Stimulated activated CD4-positive, alpha-beta T cell treated with anti-CD3 and anti-CD28 coated beads, Interleukin-12 subunit alpha, Interleukin-12 subunit beta, amount 100 ng/mL, for 4 hours (primary cell): ENCODE measurements at regions not wholly inside any gene's neighbourhood (a gene's known extent, or its start where the extent isn't known, plus 50 kb on each side); places are given as distances from the start of the nearest gene placed in this dataset.
"Not testable (repeated sequence)": the region's sequence is repeated elsewhere in the genome, so short reads cannot be mapped to it uniquely, and the experiment has no call there.

ENCODE experiments used
- DNase-seq: peaks from one replicate; pipeline ENCODE4 v3.0.0-alpha.2; 2020

DNA sequence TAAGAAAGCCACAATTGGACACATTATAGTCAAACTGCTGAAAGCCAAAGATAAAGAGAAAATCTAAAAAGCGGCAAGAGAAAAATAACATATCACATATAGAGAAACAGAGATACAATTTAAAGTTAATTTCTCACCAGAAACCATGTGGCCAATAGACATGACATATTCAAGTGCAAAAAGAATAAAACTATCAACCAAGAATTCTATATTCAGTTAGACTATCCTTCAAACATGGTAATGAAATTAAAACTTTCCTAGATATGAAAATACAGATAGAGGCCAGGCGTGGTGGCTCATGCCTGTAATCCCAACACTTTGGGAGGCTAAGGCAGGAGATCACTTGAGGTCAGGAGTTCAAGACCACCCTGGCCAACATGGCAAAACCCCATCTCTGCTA lies 129.1 kb upstream of the RNF32 start:
- no peak for DNase-seq

DNA sequence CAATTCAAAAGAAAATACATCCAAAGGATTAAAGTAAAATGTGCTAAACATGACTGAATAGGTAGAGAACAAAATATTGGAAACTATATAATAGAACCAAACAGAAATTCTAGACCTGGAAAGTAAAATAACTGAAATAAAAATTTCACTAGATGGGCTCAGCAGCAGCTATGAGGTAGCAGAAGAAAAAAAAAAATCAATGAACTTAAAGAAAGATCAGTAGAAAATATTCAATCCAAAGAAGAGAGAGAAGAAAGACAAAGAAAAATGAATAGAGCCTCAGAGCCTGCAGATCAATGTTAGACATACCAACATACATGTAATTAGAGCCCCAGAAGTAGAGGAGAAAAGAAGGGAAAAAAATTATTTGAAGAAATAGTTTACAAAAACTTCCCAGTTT lies 129.6 kb upstream of the RNF32 start:
- no peak for DNase-seq

DNA sequence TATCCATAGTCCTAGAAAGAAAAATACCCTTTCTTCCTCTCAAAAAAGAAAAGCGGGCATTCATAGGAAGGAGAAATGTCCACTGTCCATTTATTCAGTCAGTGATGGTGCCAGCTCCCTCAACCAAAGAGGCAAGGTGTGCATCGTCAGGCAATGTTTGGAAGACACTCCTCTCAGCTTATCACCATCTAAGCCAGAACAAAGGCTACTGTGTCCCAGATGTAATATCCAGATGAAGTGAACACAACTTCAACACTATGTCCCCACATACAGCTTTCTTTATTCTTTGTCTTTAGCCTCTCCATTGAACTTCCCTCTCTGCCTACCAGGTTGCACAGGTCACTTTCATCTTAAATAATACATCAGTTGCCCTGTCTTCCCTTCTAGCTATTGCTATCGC lies 131.4 kb upstream of the RNF32 start:
- DNase-seq: no peak

DNA sequence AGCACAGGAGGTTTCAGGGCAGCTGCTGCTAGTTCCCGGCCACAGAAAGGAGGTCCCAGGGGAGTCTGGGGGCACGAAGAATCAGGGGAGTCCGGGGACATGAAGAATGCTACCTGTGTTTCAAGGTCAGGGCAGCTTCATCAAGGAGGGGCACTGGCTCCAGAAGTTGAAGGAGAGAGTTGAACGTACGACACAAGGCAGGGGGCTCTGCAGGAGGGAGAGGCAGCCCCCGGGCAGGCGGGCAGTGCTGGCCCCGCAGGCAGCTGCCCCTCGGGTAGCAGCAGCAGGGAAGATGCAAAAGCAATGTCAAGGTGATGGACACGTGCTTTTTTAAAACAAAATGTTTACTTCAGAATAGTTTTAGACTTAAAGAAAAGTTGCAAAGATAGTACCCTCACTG lies 134.7 kb upstream of the RNF32 start:
- no peak for DNase-seq

DNA sequence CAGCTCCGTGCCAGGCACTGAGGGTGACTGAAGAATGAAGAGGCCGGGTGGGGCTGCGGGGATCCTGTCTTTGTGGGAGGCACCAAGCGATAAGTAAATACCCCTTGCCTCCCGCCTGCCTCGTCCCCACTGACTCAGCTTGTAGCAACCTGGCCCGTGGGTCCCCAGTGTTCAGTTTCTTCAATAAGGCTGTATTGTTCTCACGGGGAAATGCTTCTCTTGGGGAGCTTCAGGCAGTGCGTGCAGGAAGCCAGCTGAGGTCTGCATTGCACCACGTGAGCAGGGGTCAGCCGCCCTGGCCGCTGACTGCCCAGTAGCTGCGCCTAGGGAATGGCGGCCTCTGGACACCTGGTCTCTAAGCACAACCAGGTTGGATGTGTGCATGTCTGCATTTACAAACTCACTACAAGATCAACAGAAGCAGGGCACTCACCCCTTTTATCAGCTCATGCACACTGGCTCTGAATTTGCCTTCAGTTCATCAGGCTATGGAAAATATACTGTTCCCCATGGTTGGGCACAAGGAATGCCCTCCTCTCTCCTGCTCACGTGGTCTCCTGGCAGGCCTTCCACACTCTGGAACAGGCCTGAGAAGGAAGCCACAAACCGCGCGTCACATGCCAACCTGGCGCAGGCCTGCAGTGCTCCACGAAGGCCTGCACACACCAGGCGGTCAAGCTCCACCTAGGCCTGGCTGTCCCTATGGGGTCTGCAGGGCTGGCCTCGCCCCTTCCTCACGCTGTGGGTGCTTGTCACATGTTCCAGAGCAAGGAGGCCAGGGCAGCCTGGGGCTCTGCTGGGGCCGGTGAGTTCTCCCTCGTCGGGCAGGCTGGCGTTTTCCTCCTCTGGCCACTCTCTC lies 135.7 kb upstream of the RNF32 start:
- no peak for DNase-seq

DNA sequence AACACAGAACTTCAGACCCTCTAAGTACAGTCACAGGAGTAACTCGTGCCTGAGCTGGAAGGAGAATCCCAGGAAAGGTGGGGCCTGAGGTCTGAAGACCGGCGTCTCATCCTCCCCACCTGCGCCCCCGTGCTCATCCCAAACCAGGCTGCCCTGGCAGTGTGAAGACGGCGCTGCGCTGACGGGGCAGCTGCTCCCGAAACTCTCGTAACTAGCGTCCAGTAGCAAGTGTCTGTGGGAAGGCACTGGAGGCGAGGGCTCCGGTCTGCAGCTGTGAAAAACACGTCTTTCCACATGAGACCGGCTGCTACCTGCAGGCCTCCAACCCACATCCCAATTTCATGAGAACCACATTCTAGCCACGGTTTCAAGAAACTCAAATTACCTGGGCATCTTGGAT lies 136.6 kb upstream of the RNF32 start:
- DNase-seq: no peak

DNA sequence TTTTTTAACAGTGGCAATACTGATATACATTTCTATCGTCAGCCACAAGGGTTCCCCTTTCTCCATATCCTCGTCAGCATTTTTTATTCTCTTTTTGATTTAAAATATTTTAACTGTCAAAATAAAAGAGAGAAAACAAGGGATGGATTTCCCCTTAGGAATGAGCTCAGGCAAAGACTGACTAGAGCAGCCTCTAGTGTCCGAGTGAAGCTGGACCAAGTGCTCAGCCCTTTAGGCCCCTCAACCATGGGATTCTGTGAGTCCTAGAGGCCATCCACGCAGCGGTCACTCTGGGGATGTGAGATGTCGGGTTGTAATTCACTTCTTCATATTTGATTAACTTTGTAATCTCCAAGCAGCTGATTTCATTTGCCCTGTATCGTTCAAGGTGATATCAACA lies 137.4 kb upstream of the RNF32 start:
- no peak for DNase-seq

DNA sequence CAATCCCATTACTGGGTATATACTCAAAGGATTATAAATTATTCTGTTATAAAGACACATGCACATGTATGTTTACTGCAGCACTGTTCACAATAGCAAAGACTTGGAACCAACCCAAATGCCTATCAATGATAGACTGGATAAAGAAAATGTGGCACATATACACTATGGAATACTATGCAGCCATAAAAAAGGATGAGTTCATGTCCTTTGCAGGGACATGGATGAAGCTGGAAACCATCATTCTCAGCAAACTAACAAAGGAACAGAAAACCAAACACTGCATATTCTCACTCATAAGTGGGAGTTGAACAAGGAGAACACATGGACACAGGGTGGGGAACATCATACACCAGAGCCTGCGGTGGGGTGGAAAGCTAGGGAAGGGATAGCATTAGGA lies 138.8 kb upstream of the RNF32 start:
- DNase-seq: not testable (repeated sequence)

DNA sequence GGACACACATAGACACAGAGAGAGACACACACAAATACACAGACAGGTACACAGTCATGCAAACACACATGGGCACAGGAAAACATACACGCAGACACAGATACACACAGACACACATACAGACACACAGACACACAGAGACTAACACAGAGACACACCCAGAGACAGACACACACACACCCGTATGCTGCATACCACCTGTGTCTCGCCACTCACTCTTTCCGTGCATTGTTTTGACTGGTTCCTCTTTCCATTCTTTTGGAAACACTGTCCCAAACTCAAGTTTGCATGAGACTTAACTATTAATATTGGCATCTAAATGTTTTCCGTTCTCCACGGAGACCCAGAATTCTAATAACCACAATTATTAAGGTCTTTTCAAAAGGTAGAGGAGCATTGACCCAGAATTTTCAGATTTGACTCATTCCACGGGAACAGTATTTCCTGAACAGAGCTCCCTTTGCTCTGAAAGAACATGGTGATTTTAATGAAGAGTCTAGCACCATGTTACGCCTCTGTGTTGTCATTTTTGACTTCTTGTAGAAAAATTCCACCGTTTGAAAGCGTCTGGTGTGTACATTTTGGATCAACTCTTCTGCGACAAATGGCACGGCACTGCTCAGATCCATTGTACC lies 141.2 kb upstream of the RNF32 start:
- no peak for DNase-seq

DNA sequence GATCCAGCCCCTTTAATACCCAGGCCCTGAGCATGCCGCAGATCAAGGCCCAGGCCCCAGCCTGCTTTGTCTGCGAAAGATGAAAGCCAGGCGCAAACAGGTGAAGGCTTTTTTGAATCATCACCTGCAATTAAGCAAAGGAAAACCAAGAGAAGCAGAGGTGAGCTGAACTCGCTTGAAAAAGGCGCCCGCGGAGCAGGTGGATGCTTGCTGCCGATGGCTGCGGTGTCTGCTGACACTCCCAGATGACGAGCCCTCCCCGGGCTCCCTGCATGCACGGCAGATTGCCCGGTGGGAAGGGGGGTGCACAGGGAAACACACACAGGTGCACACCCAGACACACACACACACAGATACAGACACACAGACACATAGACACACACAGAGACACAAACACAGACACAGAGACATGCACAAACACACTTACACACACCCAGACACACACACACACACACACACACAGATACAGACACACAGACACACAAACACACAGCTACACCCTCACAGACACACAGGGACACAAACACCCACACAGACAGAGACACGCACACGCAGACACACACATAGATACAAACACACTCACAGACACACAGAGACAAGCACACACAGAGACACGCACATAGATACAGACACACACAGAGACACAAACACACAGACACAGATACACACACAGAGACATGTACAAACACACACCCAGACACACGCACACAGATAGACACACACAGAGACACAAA lies 142.6 kb upstream of the RNF32 start:
- DNase-seq: no peak

DNA sequence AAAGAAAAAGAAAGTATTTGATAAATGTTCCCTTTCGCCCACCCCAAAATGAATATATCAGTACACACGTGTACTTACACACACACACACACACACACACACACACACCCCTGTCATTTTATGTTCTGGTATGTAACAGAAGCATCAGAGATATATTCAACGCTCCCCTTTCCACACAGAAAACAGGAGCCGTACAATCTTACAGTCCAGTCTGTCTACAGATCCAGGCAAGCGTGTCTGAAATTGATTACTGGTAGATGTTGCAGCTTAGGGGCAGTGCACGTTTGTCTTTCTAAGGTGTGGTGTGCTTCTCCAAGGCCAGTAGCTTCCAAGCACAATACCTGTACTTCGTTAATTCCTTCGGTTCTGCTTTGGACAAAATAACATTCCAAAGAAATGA lies 143.7 kb upstream of the RNF32 start:
- no peak for DNase-seq

DNA sequence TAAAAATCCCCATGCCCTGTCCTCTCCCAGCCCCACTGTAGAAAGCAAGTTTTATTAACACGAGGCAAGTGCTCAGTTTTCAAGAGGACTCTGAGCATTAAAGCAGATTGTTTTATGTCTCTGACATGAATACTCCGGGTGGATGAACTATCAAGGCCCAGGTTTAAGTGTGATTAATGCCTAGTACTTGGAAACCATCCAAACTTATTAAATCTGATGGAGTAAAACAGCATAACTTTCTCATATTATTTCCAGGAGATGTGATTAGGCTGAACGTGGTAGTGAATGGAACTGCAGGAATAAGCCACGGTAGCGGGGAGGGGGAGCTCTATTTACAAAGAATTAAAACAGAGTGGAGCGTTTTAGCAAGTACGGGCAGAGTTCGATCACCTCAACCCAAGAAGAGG lies 144.2 kb upstream of the RNF32 start:
- DNase-seq: no peak

DNA sequence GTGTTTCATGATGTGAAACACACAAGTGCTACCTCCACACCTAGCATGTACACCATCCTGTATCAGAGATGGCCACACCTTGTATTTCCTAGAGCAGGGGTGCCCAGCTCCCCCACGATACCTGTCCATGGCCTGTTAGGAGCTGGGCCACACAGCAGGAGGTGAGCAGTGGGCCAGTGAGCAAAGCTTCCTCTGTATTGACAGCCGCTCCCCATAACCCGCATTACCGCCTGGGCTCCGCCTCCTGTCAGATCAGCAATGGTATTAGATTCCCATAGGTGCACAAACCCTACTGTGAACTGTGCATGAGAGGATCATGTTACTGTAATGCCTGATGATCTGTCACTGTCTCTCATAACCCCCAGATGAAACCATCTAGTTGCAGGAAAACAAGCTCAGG lies 145.6 kb upstream of the RNF32 start:
- DNase-seq: no peak

DNA sequence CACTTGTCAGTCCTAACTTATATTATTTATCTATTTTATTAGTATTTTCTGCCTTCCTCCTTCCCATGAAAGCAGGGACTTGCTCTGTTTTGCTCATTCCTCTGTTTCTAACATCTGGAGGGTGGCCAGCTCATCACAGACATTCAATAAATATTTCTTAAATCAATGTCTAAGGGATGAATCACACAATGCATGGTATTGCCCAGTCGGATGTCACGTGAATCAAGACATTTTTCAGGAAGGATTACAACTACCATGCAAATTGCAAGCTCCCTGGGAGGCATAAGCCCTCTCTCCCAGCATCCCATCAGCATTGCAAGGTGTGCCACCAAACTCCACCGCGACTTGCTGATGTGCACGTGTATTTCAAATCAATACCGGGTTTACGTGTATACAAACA lies 146.6 kb upstream of the RNF32 start:
- DNase-seq: no peak

DNA sequence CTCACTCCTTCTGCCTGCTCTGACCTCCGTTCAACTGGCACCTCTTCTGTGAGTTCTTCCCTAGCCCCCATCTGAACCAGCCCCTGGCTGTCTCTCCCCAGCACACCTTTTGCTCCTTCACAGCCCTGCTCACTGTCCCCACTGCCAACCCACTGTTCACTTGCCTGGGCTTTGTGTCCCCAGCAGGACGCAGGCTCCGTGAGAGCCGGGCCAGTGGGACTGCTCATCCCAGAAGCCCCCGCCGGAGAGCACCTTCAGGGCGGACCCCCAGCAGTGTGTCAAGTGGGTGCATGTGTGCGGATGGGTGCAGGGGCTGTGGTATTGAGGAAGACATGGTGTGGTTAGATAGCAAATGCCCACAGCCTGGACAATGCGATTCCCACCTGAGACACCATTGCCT lies 148.4 kb upstream of the RNF32 start:
- DNase-seq: no peak

DNA sequence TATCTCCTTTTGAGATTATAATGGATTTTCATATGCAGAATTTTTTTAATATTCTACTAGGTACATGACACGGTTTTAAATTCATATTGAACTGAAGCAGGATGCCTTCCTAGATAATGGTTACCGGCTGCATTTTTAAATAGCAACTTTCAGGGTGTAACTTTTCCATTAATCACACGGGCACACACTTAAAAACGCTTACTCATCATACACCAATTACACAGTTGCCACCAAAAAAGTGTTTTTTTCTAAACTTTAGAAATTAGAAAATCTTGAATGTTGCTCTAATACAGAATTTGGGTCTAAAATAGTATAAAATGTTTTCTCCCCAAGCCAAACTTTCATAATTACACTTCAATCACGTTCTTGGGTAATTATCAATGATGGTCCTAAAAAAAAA lies 149.1 kb upstream of the RNF32 start:
- DNase-seq: no peak

DNA sequence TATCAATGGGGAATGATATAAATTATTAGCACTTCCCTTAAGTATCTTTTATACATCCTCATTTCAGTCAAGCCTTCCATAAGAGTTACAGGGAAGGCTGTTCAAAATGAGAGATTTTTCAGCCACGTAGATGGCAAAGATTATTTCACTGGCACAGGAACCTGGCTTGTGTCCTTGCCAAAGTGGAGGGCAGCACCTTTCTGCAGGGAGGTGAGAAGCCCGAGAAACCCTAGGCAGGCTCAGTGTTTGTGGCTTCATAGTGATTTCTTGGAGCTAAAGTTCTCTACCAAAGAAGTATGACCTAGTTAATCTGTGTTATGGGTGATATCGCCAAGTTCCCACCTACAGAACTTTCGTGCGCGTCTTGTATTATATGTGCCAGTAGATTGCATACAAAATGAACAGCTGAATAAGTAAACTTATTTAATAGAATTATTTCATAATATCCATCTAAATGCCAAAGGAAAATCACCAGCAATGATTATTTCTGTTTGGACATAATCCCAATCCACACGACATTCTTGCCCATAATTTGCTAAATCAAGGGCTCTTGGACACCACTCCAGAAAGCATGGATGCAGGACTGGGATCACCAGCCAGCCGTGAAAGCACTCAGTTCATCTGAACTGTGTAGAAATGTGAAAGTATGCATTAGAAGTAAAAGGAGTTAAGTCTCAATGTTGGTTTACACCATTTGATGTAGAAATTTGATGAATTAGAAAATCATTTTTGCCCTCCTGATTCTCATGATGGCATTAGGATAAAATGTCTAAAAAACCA lies 150.4 kb upstream of the RNF32 start:
- no peak for DNase-seq

DNA sequence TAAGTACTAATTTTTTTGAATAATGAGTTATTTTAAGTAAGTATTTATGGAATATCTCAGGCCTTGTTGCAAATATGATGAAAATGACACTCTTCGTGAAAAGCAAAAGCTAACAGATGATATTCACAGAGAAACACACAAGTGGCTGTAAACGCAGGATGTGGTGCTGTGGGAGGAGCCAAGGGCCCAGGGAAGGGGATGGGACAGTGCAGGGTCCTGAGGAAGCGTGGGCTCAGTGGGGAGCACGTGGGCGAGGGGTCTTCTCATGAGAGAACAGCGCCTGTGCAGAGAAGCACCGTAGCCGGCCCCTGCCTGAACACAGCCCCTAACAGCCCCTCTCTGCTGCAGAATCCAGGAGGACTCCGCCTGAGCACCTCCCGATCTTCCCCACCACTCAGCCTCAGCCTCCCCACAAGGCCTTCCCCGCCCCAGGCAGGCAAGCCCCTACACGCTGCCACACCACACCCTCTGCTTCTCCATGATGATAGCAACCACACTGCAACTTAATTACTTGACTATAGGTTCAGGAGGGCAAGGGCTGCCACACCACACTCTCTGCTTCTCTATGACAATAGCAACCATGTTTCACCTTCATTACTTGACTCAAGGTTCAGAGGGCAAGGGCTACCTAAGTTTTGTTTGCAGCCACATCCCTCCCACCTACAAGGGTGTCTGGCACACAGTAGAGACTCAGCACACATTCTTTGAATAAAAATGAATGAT lies 152.6 kb upstream of the RNF32 start:
- no peak for DNase-seq

DNA sequence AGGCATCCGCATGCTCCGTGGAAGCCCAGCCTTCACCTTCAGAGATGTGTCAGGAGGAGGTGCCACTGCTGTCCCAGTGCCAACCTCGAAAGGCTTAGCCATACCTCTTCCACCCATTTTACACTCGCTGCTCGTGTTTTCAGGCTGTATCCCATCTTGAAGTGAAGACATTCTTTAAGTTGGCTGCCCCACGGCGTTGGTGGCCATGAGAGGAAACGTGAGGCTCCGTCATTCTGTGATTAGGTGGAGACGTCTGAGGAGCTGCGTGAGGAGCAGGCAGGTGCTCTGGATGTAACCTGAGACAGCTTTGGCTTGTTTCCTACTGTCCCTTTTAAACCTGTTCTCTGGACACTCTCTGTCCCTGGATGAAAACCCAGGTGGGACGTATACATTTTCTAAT lies 159.9 kb upstream of the RNF32 start:
- DNase-seq: no peak

DNA sequence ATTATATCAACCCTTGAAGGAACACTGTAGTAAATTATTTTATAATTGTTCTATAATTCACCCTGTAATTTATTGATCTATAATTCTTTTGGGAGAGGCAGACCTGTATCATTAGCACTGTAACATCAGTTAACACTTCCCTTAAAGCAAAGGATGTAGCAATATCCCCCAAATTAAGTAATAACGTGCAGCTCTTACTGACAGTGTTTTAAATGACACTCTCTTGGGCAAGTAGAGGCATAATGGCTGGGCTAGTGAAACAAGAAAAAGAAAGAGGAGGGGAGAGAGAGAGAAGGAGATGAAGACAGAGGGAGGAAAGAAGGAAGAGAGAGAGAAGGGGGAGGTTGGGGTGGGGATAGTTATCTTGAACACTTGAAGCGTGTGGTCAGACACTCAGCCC lies 161.0 kb upstream of the RNF32 start:
- no peak for DNase-seq

DNA sequence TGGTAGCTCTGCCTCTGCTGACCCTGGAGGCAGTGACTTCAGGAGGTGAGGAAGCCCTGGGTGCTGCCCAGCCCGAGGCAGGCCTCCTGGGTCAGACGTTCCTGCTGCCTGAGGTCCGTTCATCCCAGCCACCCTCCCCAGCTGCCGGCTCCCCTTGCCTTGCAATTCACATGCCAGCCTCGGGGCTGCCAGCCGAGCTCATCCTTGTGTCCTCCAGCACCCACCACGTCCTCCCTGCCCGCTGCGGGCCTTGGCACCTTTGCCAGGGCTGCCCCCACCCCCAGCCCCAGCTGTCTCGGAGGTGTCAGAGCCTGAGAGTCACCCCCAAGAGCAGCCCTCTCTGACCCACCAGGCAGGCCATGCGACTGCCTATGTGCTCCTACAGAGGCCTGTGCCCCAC lies 162.1 kb upstream of the RNF32 start:
- DNase-seq: no peak

DNA sequence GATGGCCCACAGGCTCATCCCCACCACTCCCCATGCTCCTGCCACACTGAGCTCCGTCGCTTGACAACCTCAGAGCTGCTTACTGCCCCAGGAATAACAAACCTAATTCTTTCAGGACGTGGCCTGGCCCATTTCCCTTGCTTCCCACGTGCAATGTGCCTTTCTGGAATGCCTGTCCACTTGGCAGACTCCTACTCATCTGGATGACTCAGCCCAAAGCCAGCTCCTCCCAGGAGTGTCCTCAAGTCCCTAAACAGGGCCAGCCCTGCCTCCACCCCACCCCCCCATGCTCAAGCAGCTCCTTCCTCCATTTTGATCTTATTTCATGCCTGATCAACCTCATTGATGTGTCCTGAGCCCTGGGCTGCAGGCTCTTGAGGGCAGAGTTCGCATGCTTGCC lies 164.9 kb upstream of the RNF32 start:
- no peak for DNase-seq

DNA sequence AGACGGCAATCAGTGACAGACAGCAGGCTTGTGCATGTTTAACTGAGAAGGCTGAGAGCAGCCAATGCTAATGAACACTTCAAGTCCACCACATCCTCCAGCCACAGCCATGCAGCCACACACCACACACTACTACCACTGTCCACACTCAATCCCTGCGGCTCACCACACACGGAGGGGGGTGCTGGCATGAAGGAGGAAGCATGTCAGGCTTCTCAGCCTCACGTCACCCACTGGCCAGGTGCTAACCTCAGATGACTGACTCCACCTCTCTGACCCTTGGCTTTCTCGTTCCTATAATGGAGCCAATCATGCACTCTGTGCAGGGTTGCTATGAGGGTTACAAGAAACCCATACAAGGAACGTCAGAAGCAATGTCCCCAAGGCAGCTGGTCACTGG lies 165.4 kb upstream of the RNF32 start:
- no peak for DNase-seq
